Mammary epithelial cell (primary cell): ENCODE measurements at regions not wholly inside any gene's neighbourhood (a gene's known extent, or its start where the extent isn't known, plus 50 kb on each side); places are given as distances from the start of the nearest gene placed in this dataset.

Source experiments
- CTCF ChIP-seq, 2 donors: IDR thresholded peaks in 1 of 2; conservative IDR thresholded peaks in 1 of 2; 2 replicates each; pipeline ENCODE4 v1.5.1; 2011 to 2012; ENCODE audit warnings: inconsistent platforms in 2 of 2, low read length in 2 of 2, mild to moderate bottlenecking in 2 of 2, control low read depth in 1 of 2, low read depth in 1 of 2; ENCODE audit not compliant: insufficient read depth in 1 of 2; ENCODE audit errors: extremely low read depth in 1 of 2
- EZH2 ChIP-seq: IDR thresholded peaks from 2 replicates; pipeline ENCODE4 v1.6.1; 2012; ENCODE audit warnings: low read length, inconsistent platforms, borderline replicate concordance

GRCh38 chr18:5747678-5748077 lies 147.6 kb downstream of the TMEM200C start:
- no peak for TF ChIP-seq CTCF (conservative IDR thresholded peaks at IDR 0.05 in 1 of 2, IDR thresholded peaks at IDR 0.05 in 1 of 2; ENCODE audit: extremely low read depth in 1 of 2, insufficient read depth in 1 of 2, low read depth in 1 of 2, low read length in 2 of 2)
- no peak for TF ChIP-seq EZH2
